Natural killer cell (primary cell): ENCODE measurements at regions not wholly inside any gene's neighbourhood (a gene's known extent, or its start where the extent isn't known, plus 50 kb on each side); places are given as distances from the start of the nearest gene placed in this dataset.

Experiments used
- ATAC-seq, 3 donors: fragments of 150-1000 bp in 2 of 3; fragments of 200-7000 bp in 1 of 3; cut with Tn5 transposase; 1 replicate in 1 of 3; 2 replicates in 2 of 3; pipeline ENCODE4 v1.10.0; 2021; ENCODE audit warnings: mild to moderate bottlenecking in 2 of 3, moderate library complexity in 2 of 3
- DNase-seq, 2 donors: peaks; one replicate each; pipeline versions ENCODE4 v3.0.0 to v3.0.0-alpha.2; 2013 to 2021; ENCODE audit warnings: mixed read lengths in 1 of 2
- H3K27ac ChIP-seq: one replicate; pipeline ENCODE4 v1.5.1; 2013; ENCODE audit warnings: mild to moderate bottlenecking, low read length
- H3K27me3 ChIP-seq: one replicate; pipeline ENCODE4 v1.6.1; 2013; ENCODE audit warnings: low read length; ENCODE audit not compliant: control insufficient read depth, insufficient read depth
- H3K36me3 ChIP-seq: one replicate; pipeline ENCODE4 v1.6.1; 2013; ENCODE audit warnings: low read length; ENCODE audit not compliant: control insufficient read depth, insufficient read depth
- H3K4me1 ChIP-seq: one replicate; pipeline ENCODE4 v1.6.1; 2013; ENCODE audit warnings: low read length; ENCODE audit not compliant: control insufficient read depth, insufficient read depth
- H3K4me3 ChIP-seq: one replicate; pipeline ENCODE4 v1.5.1; 2013; ENCODE audit warnings: low read length
- H3K9me3 ChIP-seq: one replicate; pipeline ENCODE4 v1.6.1; 2013; ENCODE audit warnings: low read length; ENCODE audit not compliant: control insufficient read depth, insufficient read depth
- H3K27ac Mint-ChIP-seq, 2 donors: one replicate each; pipeline ENCODE4 v1.8.0; 2022; ENCODE audit warnings: mild to moderate bottlenecking in 2 of 2, mixed read lengths in 2 of 2, moderate library complexity in 1 of 2
- H3K27me3 Mint-ChIP-seq, 2 donors: one replicate each; pipeline ENCODE4 v1.8.0; 2022; ENCODE audit warnings: low read depth in 2 of 2, mixed read lengths in 2 of 2
- H3K36me3 Mint-ChIP-seq: one replicate; pipeline ENCODE4 v1.8.0; 2022; ENCODE audit warnings: mixed read lengths
- H3K4me1 Mint-ChIP-seq, 2 donors: one replicate each; pipeline ENCODE4 v1.8.0; 2022; ENCODE audit warnings: mixed read lengths in 2 of 2
- H3K4me3 Mint-ChIP-seq: one replicate; pipeline ENCODE4 v1.8.0; 2022; ENCODE audit warnings: mild to moderate bottlenecking, moderate library complexity, mixed read lengths
- H3K9me3 Mint-ChIP-seq, 2 donors: one replicate each; pipeline ENCODE4 v1.8.0; 2022; ENCODE audit warnings: mixed read lengths in 2 of 2
- WGBS: methylation state at CpG from one replicate; pipeline ENCODE4 v1.1.7; 2013; ENCODE audit warnings: missing lambda C conversion rate; ENCODE audit not compliant: insufficient coverage; 5-methylcytosine and 5-hydroxymethylcytosine counted together
- intact Hi-C: fragments of 100-400 bp; cut with micrococcal nuclease; formaldehyde crosslinking; loops from one replicate; pipeline ENCODE4 v1.14.2; 2022
- TF ChIP-seq, protein P1 (sequence below): fragments of 200-600 bp; IDR thresholded peaks from one replicate; pipeline ENCODE4 v1.8.0; 2022; ENCODE audit warnings: antibody characterized with exemption

DNA sequence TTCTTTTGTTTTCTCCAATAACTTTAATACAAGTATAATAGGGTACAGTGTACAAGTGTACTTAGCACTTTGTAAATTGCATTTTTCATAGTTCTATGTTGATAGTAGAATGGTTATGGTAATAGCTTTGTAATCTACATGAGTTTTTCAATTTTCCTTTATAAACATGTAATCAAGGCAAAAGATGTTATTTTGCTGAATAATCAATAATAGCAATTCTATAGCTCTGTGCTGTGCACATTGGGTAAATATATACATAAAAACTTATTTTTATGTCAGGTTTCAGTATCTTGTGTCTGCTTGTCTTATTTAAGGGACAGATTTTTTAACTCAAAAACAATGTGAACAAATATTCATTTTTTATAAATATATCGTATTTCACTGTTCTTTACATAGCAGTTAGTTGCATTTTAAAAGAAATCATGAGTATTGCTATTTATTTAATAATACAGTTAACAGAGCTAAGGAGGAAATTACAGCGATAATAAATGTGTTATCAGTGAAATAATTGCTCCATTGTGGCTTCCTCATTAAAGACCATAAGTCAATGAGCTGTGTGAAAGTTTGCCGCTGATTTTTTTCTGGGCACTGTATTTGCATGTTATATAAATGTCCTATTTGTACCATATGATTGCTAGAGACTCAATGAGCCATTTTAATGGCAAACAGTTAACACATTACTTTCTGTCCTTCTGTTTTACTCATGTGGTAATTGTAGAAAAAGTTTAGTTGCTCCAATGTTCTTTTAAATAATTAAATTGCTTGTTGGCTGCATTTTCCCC is 214.6 kb upstream of the STAC start:
- Histone ChIP-seq H3K27ac (no peak overlapping the region), H3K27me3 (no peaks in the 10 kb centered on the region), H3K9me3 (no peaks in the 10 kb centered on the region), H3K4me3 (no peak overlapping the region), H3K4me1 (no peaks in the 10 kb centered on the region), H3K36me3 (no peaks in the 10 kb centered on the region)
- no peaks in the 10 kb centered on the region for H3K27me3 Mint-ChIP-seq
- H3K9me3 Mint-ChIP-seq = peaks cover 0 to 6% of the 10 kb centered on the region in 2 donors
- WGBS = 20% methylated on average over 1 of the region's 3 CpGs
- no peaks in the 10 kb centered on the region for H3K4me1 Mint-ChIP-seq
- no peak overlapping the region for H3K27ac Mint-ChIP-seq
- DNase-seq = no peak
- no peaks in the 10 kb centered on the region for H3K36me3 Mint-ChIP-seq
- ATAC-seq = no peak
- intact Hi-C loops = no loop called here
- no peak overlapping the region for H3K4me3 Mint-ChIP-seq
- TF ChIP-seq, protein P1, sequence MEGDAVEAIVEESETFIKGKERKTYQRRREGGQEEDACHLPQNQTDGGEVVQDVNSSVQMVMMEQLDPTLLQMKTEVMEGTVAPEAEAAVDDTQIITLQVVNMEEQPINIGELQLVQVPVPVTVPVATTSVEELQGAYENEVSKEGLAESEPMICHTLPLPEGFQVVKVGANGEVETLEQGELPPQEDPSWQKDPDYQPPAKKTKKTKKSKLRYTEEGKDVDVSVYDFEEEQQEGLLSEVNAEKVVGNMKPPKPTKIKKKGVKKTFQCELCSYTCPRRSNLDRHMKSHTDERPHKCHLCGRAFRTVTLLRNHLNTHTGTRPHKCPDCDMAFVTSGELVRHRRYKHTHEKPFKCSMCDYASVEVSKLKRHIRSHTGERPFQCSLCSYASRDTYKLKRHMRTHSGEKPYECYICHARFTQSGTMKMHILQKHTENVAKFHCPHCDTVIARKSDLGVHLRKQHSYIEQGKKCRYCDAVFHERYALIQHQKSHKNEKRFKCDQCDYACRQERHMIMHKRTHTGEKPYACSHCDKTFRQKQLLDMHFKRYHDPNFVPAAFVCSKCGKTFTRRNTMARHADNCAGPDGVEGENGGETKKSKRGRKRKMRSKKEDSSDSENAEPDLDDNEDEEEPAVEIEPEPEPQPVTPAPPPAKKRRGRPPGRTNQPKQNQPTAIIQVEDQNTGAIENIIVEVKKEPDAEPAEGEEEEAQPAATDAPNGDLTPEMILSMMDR = no peak

DNA sequence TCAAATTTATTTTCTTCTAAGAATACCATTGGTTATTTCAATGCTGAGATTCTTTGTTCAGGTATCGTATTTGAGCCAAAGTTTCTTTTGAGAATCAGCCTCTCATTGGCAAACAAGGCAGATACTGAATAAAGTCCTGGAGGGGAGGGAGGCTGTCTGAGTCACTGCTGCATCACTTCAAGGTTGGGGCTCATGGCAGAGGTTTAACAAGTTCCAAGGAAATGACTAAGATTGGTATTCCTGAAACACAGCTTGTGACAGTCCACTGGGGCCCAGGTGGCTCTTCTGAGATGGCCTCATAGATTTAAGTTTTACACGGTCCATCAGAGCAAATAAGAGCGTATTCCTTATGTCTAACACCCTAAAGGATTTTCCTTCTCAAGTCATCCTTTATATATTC is 213.8 kb upstream of the STAC start:
- no peaks in the 10 kb centered on the region for H3K9me3 ChIP-seq
- no peak overlapping the region for H3K27ac ChIP-seq
- ATAC-seq = no peak
- no peaks in the 10 kb centered on the region for H3K27me3 ChIP-seq
- no peak overlapping the region for H3K4me3 ChIP-seq
- Mint-ChIP-seq H3K27ac (no peak overlapping the region), H3K4me3 (no peak overlapping the region), H3K9me3 (peaks cover 2 to 6% of the 10 kb centered on the region in 2 donors), H3K36me3 (no peaks in the 10 kb centered on the region), H3K27me3 (no peaks in the 10 kb centered on the region), H3K4me1 (no peaks in the 10 kb centered on the region)
- no peak for DNase-seq
- TF ChIP-seq, protein P1 = no peak
- WGBS = 90% methylated on average over 3 of the region's 3 CpGs
- no peaks in the 10 kb centered on the region for H3K4me1 ChIP-seq
- intact Hi-C loops = no loop called here
- H3K36me3 ChIP-seq = no peaks in the 10 kb centered on the region

DNA sequence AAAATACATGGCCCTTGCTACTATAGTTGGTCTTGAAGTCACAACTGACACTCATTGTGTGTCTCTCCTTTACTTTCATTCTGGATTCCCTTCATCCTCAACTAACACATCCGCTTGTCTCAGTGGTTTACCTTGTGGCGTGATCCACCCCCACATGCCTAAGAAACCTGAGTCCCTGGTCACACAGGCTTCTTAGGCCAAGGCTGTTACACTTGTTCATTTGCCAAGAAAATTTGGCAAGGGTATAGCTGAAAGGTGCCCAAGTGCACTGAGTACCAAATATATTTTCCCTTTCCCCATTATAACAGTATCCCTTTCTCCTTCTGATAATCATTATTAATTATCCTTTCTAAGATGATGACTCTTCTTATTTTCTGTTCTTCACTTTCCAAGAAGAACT is 207.6 kb upstream of the STAC start:
- no peak overlapping the region for H3K27ac ChIP-seq
- intact Hi-C loops = no loop called here
- H3K4me3 ChIP-seq = no peak overlapping the region
- 90% methylated on average over 2 of the region's 2 CpGs for whole genome bisulfite sequencing
- H3K4me1 ChIP-seq = no peaks in the 10 kb centered on the region
- no peaks in the 10 kb centered on the region for H3K36me3 Mint-ChIP-seq
- H3K4me3 Mint-ChIP-seq = no peak overlapping the region
- H3K27me3 Mint-ChIP-seq = no peaks in the 10 kb centered on the region
- DNase-seq (no peak), ATAC-seq (no peak)
- no peak overlapping the region for H3K27ac Mint-ChIP-seq
- H3K36me3 ChIP-seq = no peaks in the 10 kb centered on the region
- H3K9me3 ChIP-seq = no peaks in the 10 kb centered on the region
- H3K4me1 Mint-ChIP-seq = no peaks in the 10 kb centered on the region
- H3K9me3 Mint-ChIP-seq = peaks cover 7 to 15% of the 10 kb centered on the region in 2 donors
- no peaks in the 10 kb centered on the region for H3K27me3 ChIP-seq
- TF ChIP-seq, protein P1 = no peak
